GM21447 (cell line): ENCODE measurements at regions not wholly inside any gene's neighbourhood (a gene's known extent, or its start where the extent isn't known, plus 50 kb on each side); places are given as distances from the start of the nearest gene placed in this dataset.

Source experiments
- ATAC-seq: cut with Tn5 transposase; IDR thresholded peaks from one replicate; pipeline ENCODE4 v1.9.1; 2021; ENCODE audit not compliant: unreplicated experiment

DNA sequence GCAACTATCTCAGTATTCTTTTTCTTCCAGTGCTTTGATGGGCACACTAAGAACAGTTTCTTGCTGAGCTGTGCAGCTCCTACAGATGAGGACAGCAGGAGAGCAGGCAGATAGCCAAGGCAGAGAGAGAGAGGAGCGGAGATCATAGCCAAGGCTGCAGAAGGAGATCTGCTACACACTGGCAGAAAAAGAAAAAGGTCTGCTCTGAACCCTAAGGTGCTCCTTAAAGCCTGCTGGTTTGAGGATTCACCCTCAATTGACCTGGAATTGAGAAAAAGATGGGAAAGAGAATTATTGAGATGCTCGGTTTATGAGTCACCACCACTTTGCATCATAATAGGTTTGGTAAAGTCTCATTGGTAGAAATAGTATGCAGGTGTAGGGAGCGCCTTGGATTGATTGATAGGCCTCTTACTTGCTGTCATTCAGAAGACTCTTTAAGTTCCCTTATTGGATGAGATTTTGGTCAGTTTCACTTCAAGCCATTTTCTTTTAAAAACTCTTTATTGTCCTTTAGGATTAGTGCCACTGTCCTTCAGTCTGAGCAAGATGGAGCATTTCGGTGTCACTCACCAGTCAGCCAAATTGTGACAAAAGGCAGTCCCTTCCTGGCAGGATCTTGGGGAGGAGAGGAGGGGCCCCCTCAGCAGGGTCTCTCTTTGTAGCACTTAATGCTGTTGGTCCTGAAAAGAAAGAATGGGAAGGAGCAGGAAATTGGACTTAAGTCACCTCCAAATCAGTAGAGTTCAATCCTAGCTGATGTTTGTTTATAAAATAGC, 685.0 kb downstream of the ADGRL2 start:
- no peak for ATAC-seq

DNA sequence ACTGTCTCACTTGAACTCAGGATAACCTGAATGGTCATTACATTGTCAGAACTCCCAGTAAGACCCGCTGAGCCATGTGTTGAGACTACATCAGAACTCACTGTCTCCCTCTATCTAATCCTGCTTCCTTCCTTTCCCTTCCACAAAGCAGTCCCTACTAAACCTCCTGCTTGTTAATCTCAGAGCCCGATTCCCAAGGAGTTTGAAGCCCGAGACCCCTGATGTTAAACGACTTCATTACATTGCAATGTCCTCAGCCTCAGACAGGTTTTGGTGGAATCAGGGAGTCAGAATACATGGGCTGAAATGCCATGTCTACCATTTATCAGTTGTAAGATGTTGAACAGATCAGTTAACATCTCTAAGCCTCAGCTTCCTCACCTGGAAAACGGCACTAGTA, 682.4 kb downstream of the ADGRL2 start:
- ATAC-seq: no peak

GRCh38 chr1:82478916-82479315, 678.2 kb downstream of the ADGRL2 start:
- ATAC-seq: no peak

DNA sequence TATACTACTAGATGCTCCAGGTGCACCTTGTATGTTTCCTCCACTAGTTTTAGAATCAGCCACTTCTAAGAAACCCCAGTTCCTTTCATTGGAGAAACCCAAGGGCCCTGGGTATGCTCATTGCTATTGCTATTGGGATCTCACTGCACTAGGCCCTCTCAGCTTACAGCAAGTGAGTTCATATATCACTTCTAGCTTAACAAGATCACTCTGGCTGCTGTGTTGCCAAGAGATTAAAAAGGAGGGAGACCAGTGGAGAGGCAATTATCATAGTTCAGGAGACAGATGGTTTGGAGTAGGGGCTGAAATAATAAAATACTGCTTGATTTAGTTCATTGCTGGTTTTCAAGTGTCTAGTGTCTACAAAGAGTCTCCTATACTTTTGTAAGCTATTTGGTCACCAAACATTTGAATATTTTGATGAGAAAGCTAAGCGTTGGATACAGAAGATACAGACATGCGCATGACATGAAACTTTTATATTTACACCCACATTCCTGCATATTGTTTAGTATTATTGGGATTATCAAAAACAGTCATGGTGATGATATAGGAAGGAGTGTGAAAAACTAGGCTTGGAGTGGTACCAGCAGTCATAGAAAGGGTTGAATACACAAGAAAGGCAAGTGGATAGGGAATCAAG, 671.9 kb downstream of the ADGRL2 start:
- no peak for ATAC-seq

GRCh38 chr1:82466891-82467290, 666.2 kb downstream of the ADGRL2 start:
- no peak for ATAC-seq

DNA sequence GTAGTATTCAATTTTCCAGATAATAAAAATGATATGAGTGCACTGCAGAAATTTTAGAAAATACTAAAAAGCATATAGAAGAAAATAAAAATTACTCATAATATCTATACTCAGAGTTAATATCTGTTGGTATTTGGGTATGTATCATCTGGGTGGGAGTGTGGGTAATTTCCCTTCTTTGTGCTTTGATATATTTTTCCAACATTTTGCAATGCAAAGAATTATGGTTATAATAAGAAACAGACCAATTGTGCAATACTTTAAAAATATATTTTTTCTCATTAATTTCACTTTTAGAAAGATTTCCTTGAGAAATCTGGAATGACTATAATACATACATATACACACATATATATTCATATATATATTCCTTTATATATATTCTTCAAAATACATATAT, 665.7 kb downstream of the ADGRL2 start:
- ATAC-seq: no peak

- ATAC-seq: no peak
Measured at GRCh38 chr1:82465024-82465423, 664.3 kb downstream of the ADGRL2 start.

DNA sequence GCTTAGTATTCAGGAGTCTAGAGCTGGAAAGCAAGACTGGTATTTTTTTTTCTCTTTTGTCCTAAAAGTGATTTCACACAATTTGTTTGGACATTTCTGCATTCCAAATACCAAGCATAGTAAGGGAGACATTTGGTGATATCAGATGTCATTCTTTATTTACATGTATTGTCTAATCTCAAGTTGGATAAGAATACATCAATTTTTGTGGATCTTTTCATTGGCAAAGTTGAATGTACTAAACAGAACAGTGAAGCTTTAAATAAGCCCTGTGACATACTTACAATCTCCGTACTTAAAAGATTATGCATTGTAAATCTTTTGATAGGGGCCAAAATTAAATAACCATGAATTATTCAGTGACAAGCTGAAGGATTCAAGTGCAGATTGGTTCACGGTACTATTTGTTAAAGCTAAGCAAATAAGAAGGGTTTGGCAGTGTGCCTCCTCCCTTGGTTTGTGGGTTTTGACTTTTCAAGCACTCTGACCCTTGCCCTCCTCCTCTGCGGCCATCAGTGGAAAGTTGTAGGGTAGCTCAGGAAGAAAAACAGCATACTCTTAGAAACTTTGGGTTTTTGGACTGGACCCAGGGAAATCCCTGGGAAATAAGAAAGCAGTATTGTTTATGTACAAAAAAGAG, 663.7 kb downstream of the ADGRL2 start:
- no peak for ATAC-seq

DNA sequence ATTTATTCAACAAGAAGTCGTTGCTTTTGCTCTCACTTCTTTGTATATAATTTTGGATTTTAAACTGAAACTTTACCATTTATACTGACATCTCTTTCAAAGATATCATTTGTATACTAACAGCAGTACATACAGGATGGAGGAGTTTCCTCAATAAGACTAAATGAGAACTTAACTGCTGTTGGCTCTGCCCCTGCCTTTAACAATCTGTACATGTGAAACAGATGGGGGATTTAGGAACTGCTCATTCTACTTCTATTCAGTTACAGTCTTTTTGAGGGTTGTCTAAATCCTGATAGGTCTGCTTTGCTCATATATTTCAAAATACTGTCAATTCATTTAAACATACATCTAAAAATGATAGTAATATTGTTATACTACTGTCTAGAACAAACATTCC, 663.2 kb downstream of the ADGRL2 start:
- ATAC-seq: no peak

GRCh38 chr1:82462366-82462765, 661.6 kb downstream of the ADGRL2 start:
- ATAC-seq: no peak

DNA sequence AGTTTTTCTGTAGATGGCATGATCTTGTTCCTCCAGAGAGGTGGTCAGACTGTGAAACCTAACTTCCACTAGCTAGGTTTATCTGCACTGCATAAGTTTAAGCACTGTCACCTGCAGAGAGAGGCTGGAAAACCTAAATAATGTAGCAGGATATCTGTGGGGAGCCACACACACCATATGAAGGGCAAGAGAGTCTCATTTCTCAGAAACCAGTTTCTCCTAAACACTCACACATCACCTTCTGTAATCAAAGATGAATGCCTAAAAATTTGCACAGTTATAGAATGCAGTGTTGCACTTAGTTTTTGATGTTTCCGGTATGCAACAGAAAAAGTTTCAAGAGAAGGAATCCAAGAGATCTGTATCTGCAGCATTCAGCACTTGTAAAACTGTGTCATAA, 654.6 kb downstream of the ADGRL2 start:
- ATAC-seq: no peak

DNA sequence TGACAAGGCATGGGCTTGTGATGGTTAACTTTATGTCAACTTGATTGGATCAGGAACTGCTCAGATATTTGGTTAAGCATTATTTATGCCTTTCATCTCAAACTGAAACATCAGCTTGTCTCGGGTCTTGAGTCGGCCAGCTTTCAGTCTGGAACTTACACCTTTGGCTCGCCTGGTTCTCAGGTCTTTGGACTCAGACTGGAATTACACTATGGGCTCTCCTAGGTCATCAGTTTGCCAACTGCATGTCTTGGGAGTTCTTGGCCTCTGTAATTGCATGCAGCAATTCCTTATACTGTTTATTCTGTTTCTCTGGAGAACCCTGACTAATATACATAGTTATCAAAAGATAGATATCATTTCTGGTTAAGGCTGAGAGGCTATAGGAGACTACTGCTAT, 653.7 kb downstream of the ADGRL2 start:
- no peak for ATAC-seq

GRCh38 chr1:82453511-82454185, 652.9 kb downstream of the ADGRL2 start:
- ATAC-seq: no peak

DNA sequence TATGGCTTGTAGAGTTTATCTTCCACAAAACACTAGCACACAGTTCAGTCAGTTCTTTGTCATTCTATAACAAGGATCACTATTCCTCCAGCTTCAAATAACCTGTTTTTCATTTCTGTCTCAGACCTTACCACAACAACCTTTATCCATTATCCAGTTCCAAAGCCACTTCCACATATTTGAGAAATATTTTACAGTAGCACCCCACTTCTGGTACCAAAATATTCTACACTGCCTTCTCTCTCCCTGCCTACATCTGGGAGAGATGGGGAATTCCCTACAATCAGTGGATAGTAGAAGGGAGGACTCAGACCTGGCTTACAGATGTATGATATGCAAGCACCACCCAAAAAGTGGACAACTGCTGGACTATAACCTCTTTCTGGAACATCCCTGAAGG, 651.4 kb downstream of the ADGRL2 start:
- ATAC-seq: no peak

GRCh38 chr1:82451191-82451590, 650.5 kb downstream of the ADGRL2 start:
- ATAC-seq: no peak

DNA sequence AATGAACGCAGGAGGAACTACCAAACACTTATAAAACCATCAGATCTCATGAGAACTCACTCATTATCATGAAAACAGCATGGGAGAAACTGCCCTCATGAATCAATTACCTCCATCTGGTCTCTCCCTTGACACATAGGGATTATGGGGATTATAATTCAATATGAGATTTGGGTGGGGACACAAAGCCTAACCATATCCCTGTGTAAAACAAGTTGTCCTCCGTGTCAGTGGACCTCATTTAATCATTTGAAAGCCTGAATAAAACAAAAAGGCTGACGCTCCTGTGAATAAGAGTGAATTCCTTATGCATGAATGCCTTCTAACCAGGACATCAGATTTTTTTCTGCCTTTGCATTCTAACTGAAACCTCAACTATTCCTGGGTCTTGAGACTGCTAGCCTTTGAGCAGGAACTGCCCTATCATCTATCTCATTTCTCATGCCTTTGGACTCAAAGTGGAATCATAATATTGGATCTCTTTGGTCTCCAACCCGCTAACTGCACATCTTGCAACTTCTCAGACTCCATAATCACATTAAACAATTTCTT, 648.8 kb downstream of the ADGRL2 start:
- ATAC-seq: no peak

DNA sequence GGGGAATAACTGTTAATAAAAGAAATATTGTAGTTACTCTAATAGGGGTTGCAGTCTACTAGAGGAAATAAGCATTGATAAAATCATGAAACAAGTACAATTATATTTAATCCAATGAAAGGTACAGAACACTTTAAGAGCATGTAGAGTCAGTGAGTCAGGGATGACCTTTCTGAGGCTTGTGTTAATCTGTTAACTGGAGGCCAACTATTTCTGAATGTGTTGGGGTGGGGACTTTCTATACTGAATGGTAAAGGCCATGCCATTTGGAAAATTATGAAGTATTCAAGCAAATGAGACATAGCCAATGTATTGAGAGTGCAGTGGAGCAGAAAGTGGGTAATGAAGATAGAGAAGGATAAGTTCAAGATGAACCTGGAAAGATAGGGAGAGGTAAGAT, 646.2 kb downstream of the ADGRL2 start:
- ATAC-seq: no peak

- ATAC-seq: no peak
Measured at GRCh38 chr1:82446236-82446635, 645.5 kb downstream of the ADGRL2 start.

- ATAC-seq: no peak
Measured at GRCh38 chr1:82445827-82446226, 645.1 kb downstream of the ADGRL2 start.

GRCh38 chr1:82445132-82445531, 644.4 kb downstream of the ADGRL2 start:
- ATAC-seq: no peak

- no peak for ATAC-seq
Measured at GRCh38 chr1:82441402-82441801, 640.7 kb downstream of the ADGRL2 start.
